Endodermal cell (in vitro differentiated cells): ENCODE measurements at regions not wholly inside any gene's neighbourhood (a gene's known extent, or its start where the extent isn't known, plus 50 kb on each side); places are given as distances from the start of the nearest gene placed in this dataset.

ENCODE experiments used
- DNase-seq: peaks from one replicate; pipeline ENCODE4 v3.0.0-alpha.2; 2017
- H3K27ac ChIP-seq: 2 replicates; pipeline ENCODE4 v1.5.1; 2013; ENCODE audit warnings: mild to moderate bottlenecking, low read depth, low read length, moderate library complexity
- H3K27me3 ChIP-seq: 2 replicates; pipeline ENCODE4 v1.6.1; 2013; ENCODE audit warnings: mild to moderate bottlenecking, low read length, moderate library complexity; ENCODE audit not compliant: insufficient read depth, control insufficient read depth, poor library complexity, severe bottlenecking
- H3K36me3 ChIP-seq: 2 replicates; pipeline ENCODE4 v1.7.0; 2013; ENCODE audit warnings: mild to moderate bottlenecking, low read length, moderate library complexity; ENCODE audit not compliant: control insufficient read depth, insufficient read depth
- H3K4me1 ChIP-seq: one replicate; pipeline ENCODE4 v1.7.0; 2013; ENCODE audit warnings: low read length; ENCODE audit not compliant: control insufficient read depth, insufficient read depth
- H3K4me3 ChIP-seq: 2 replicates; pipeline ENCODE4 v1.5.1; 2013; ENCODE audit warnings: mild to moderate bottlenecking, low read length, moderate library complexity
- H3K9ac ChIP-seq: 2 replicates; pipeline ENCODE4 v1.6.1; 2013; ENCODE audit warnings: mild to moderate bottlenecking, low read length, moderate library complexity; ENCODE audit not compliant: poor library complexity, severe bottlenecking; ENCODE audit errors: extremely low read depth
- H3K9me3 ChIP-seq: 2 replicates; pipeline ENCODE4 v1.6.1; 2013; ENCODE audit warnings: mild to moderate bottlenecking, low read length, moderate library complexity; ENCODE audit not compliant: control insufficient read depth
- H3K27ac Mint-ChIP-seq: 2 replicates; pipeline ENCODE4 v1.8.0; 2020; ENCODE audit warnings: mixed read lengths
- H3K27me3 Mint-ChIP-seq: 2 replicates; pipeline ENCODE4 v1.8.0; 2021; ENCODE audit warnings: mild to moderate bottlenecking, mixed read lengths; ENCODE audit not compliant: insufficient read depth
- H3K36me3 Mint-ChIP-seq: 2 replicates; pipeline ENCODE4 v1.8.0; 2020; ENCODE audit warnings: low read depth, mixed read lengths
- H3K4me1 Mint-ChIP-seq: 2 replicates; pipeline ENCODE4 v1.8.0; 2020; ENCODE audit warnings: mixed read lengths
- H3K4me3 Mint-ChIP-seq: 2 replicates; pipeline ENCODE4 v1.8.0; 2020; ENCODE audit warnings: mild to moderate bottlenecking, moderate library complexity, mixed read lengths
- H3K9me3 Mint-ChIP-seq: 2 replicates; pipeline ENCODE4 v1.8.0; 2020; ENCODE audit warnings: mild to moderate bottlenecking, mixed read lengths
- CTCF ChIP-seq: fragments of 200-600 bp; sonication (generic); conservative IDR thresholded peaks from 2 replicates; pipeline ENCODE4 v1.5.0; 2021; ENCODE audit warnings: antibody characterized with exemption, mild to moderate bottlenecking
- WGBS, 2 experiments: methylation state at CpG; one replicate each; pipeline versions ENCODE4 v1.1.5 to v1.1.7; 2013; ENCODE audit warnings: missing lambda C conversion rate in 2 of 2, mixed read lengths in 1 of 2; ENCODE audit not compliant: insufficient coverage in 1 of 2, insufficient read length in 1 of 2; 5-methylcytosine and 5-hydroxymethylcytosine counted together

GRCh38 chrY:15404551-15404950 is 880.2 kb downstream of the NLGN4Y start:
- Histone ChIP-seq H3K36me3 (no peaks in the 10 kb centered on the region), H3K9me3 (no peaks in the 10 kb centered on the region), H3K27ac (no peak overlapping the region), H3K9ac (no peak overlapping the region), H3K27me3 (no peaks in the 10 kb centered on the region), H3K4me3 (no peak overlapping the region), H3K4me1 (no peaks in the 10 kb centered on the region)
- Mint-ChIP-seq H3K27me3 (no peaks in the 10 kb centered on the region), H3K4me1 (no peaks in the 10 kb centered on the region), H3K36me3 (no peaks in the 10 kb centered on the region), H3K9me3 (no peaks in the 10 kb centered on the region), H3K27ac (no peak overlapping the region), H3K4me3 (no peak overlapping the region)
- no peak for DNase-seq
- no peak for TF ChIP-seq CTCF
- 82% methylated on average over 1 of the region's 1 CpG; no CpG with 5 or more reads in 1 of the 2 experiments for WGBS, 2 experiments

GRCh38 chrY:15415165-15415564 is 890.8 kb downstream of the NLGN4Y start:
- WGBS, 2 experiments: 100% methylated on average over 1 of the region's 1 CpG; no CpG with 5 or more reads in 1 of the 2 experiments
- no peak overlapping the region for H3K27ac Mint-ChIP-seq
- no peaks in the 10 kb centered on the region for H3K36me3 Mint-ChIP-seq
- no peak overlapping the region for H3K4me3 Mint-ChIP-seq
- Histone ChIP-seq H3K4me1 (no peaks in the 10 kb centered on the region), H3K36me3 (no peaks in the 10 kb centered on the region), H3K4me3 (no peak overlapping the region), H3K27me3 (no peaks in the 10 kb centered on the region), H3K9ac (no peak overlapping the region), H3K27ac (no peak overlapping the region), H3K9me3 (no peaks in the 10 kb centered on the region)
- H3K27me3 Mint-ChIP-seq: no peaks in the 10 kb centered on the region
- no peak for TF ChIP-seq CTCF
- H3K4me1 Mint-ChIP-seq: no peaks in the 10 kb centered on the region
- no peaks in the 10 kb centered on the region for H3K9me3 Mint-ChIP-seq
- DNase-seq: no peak

GRCh38 chrY:15418613-15419012 is 894.3 kb downstream of the NLGN4Y start:
- Mint-ChIP-seq H3K27ac (no peak overlapping the region), H3K36me3 (no peaks in the 10 kb centered on the region), H3K4me1 (no peaks in the 10 kb centered on the region), H3K4me3 (no peak overlapping the region), H3K27me3 (no peaks in the 10 kb centered on the region), H3K9me3 (no peaks in the 10 kb centered on the region)
- no peak overlapping the region for H3K27ac ChIP-seq
- no peaks in the 10 kb centered on the region for H3K27me3 ChIP-seq
- H3K4me1 ChIP-seq: no peaks in the 10 kb centered on the region
- DNase-seq: no peak
- H3K9me3 ChIP-seq: no peaks in the 10 kb centered on the region
- TF ChIP-seq CTCF: no peak
- no peak overlapping the region for H3K9ac ChIP-seq
- H3K36me3 ChIP-seq: no peaks in the 10 kb centered on the region
- H3K4me3 ChIP-seq: no peak overlapping the region
